Effector memory CD8-positive, alpha-beta T cell (primary cell): ENCODE measurements at regions not wholly inside any gene's neighbourhood (a gene's known extent, or its start where the extent isn't known, plus 50 kb on each side); places are given as distances from the start of the nearest gene placed in this dataset.
"Not testable (repeated sequence)": the region's sequence is repeated elsewhere in the genome, so short reads cannot be mapped to it uniquely, and the experiment has no call there.

Source experiments
- ATAC-seq: fragments of 150-1000 bp; cut with Tn5 transposase; replicated peaks from 2 replicates; pipeline ENCODE4 v1.10.0; 2021; ENCODE audit warnings: mild to moderate bottlenecking, moderate library complexity
- DNase-seq, 3 experiments: peaks; one replicate each; pipeline ENCODE4 v3.0.0; 2021
- H3K27ac Mint-ChIP-seq, 2 donors: one replicate each; pipeline ENCODE4 v1.8.0; 2022; ENCODE audit warnings: mild to moderate bottlenecking in 2 of 2, mixed read lengths in 2 of 2, moderate library complexity in 2 of 2
- H3K27me3 Mint-ChIP-seq, 2 donors: one replicate each; pipeline ENCODE4 v1.8.0; 2022; ENCODE audit warnings: mixed read lengths in 2 of 2
- H3K36me3 Mint-ChIP-seq: one replicate; pipeline ENCODE4 v1.8.0; 2022; ENCODE audit warnings: mild to moderate bottlenecking, moderate library complexity, mixed read lengths; ENCODE audit not compliant: insufficient read depth
- H3K4me1 Mint-ChIP-seq, 2 donors: one replicate each; pipeline ENCODE4 v1.8.0; 2022; ENCODE audit warnings: low read depth in 2 of 2, mixed read lengths in 2 of 2
- H3K4me3 Mint-ChIP-seq, 2 donors: one replicate each; pipeline ENCODE4 v1.8.0; 2022; ENCODE audit warnings: mild to moderate bottlenecking in 2 of 2, mixed read lengths in 2 of 2, moderate library complexity in 2 of 2
- H3K9me3 Mint-ChIP-seq, 2 donors: one replicate each; pipeline ENCODE4 v1.8.0; 2022; ENCODE audit warnings: mixed read lengths in 2 of 2

- not testable (repeated sequence) for H3K27me3 Mint-ChIP-seq, ATAC-seq, DNase-seq, H3K9me3 Mint-ChIP-seq, H3K27ac Mint-ChIP-seq, H3K4me1 Mint-ChIP-seq, H3K36me3 Mint-ChIP-seq, H3K4me3 Mint-ChIP-seq
Measured at GRCh38 chr10:58058683-58059082, 209.0 kb downstream of the IPMK start.

GRCh38 chr10:58054881-58055280 lies 212.8 kb downstream of the IPMK start:
- DNase-seq = no peak
- Mint-ChIP-seq H3K27me3 (no peaks in the 10 kb centered on the region), H3K4me3 (no peak overlapping the region), H3K4me1 (no peaks in the 10 kb centered on the region), H3K27ac (no peak overlapping the region), H3K36me3 (no peaks in the 10 kb centered on the region), H3K9me3 (no peaks in the 10 kb centered on the region)
- no peak for ATAC-seq

GRCh38 chr10:58052772-58053171 lies 214.9 kb downstream of the IPMK start:
- H3K4me3 Mint-ChIP-seq = no peak overlapping the region
- no peaks in the 10 kb centered on the region for H3K9me3 Mint-ChIP-seq
- no peak overlapping the region for H3K27ac Mint-ChIP-seq
- no peak for ATAC-seq
- no peak for DNase-seq
- no peaks in the 10 kb centered on the region for H3K4me1 Mint-ChIP-seq
- no peaks in the 10 kb centered on the region for H3K27me3 Mint-ChIP-seq
- no peaks in the 10 kb centered on the region for H3K36me3 Mint-ChIP-seq

GRCh38 chr10:58050575-58050974 lies 217.1 kb downstream of the IPMK start:
- H3K36me3 Mint-ChIP-seq = no peaks in the 10 kb centered on the region
- DNase-seq = no peak
- no peak overlapping the region for H3K27ac Mint-ChIP-seq
- H3K4me1 Mint-ChIP-seq = no peaks in the 10 kb centered on the region
- no peak overlapping the region for H3K4me3 Mint-ChIP-seq
- no peak for ATAC-seq
- no peaks in the 10 kb centered on the region for H3K9me3 Mint-ChIP-seq
- H3K27me3 Mint-ChIP-seq = no peaks in the 10 kb centered on the region

GRCh38 chr10:58048936-58049335 lies 218.8 kb downstream of the IPMK start:
- DNase-seq (no peak), ATAC-seq (no peak)
- H3K27ac Mint-ChIP-seq = no peak overlapping the region
- no peaks in the 10 kb centered on the region for H3K9me3 Mint-ChIP-seq
- H3K4me3 Mint-ChIP-seq = no peak overlapping the region
- H3K36me3 Mint-ChIP-seq = no peaks in the 10 kb centered on the region
- no peaks in the 10 kb centered on the region for H3K4me1 Mint-ChIP-seq
- H3K27me3 Mint-ChIP-seq = no peaks in the 10 kb centered on the region

GRCh38 chr10:58044072-58044471 lies 223.6 kb downstream of the IPMK start:
- no peaks in the 10 kb centered on the region for H3K4me1 Mint-ChIP-seq
- H3K36me3 Mint-ChIP-seq = no peaks in the 10 kb centered on the region
- H3K4me3 Mint-ChIP-seq = no peak overlapping the region
- H3K27ac Mint-ChIP-seq = no peak overlapping the region
- H3K27me3 Mint-ChIP-seq = no peaks in the 10 kb centered on the region
- H3K9me3 Mint-ChIP-seq = peaks cover 4 to 6% of the 10 kb centered on the region in 2 donors
- DNase-seq (no peak), ATAC-seq (no peak)

- Mint-ChIP-seq H3K9me3 (peaks cover 4 to 6% of the 10 kb centered on the region in 2 donors), H3K27me3 (no peaks in the 10 kb centered on the region), H3K36me3 (no peaks in the 10 kb centered on the region), H3K4me3 (no peak overlapping the region), H3K4me1 (no peaks in the 10 kb centered on the region), H3K27ac (no peak overlapping the region)
- DNase-seq (no peak), ATAC-seq (no peak)
Measured at GRCh38 chr10:58041901-58042300, 225.8 kb downstream of the IPMK start.

GRCh38 chr10:58030208-58030607 lies 237.5 kb downstream of the IPMK start:
- no peak for ATAC-seq
- Mint-ChIP-seq H3K36me3 (no peaks in the 10 kb centered on the region), H3K27me3 (no peaks in the 10 kb centered on the region), H3K9me3 (no peaks in the 10 kb centered on the region), H3K4me1 (no peaks in the 10 kb centered on the region), H3K4me3 (no peak overlapping the region), H3K27ac (no peak overlapping the region)
- no peak for DNase-seq

GRCh38 chr10:58028597-58029366 lies 238.9 kb downstream of the IPMK start:
- DNase-seq (no peak), ATAC-seq (no peak)
- no peak overlapping the region for H3K27ac Mint-ChIP-seq
- H3K9me3 Mint-ChIP-seq = no peaks in the 10 kb centered on the region
- no peak overlapping the region for H3K4me3 Mint-ChIP-seq
- no peaks in the 10 kb centered on the region for H3K4me1 Mint-ChIP-seq
- no peaks in the 10 kb centered on the region for H3K27me3 Mint-ChIP-seq
- no peaks in the 10 kb centered on the region for H3K36me3 Mint-ChIP-seq

GRCh38 chr10:58027426-58027825 lies 240.3 kb downstream of the IPMK start:
- ATAC-seq (no peak), DNase-seq (no peak)
- H3K9me3 Mint-ChIP-seq = no peaks in the 10 kb centered on the region
- no peak overlapping the region for H3K27ac Mint-ChIP-seq
- H3K36me3 Mint-ChIP-seq = no peaks in the 10 kb centered on the region
- H3K27me3 Mint-ChIP-seq = no peaks in the 10 kb centered on the region
- no peak overlapping the region for H3K4me3 Mint-ChIP-seq
- no peaks in the 10 kb centered on the region for H3K4me1 Mint-ChIP-seq

- ATAC-seq = no peak
- H3K4me1 Mint-ChIP-seq = no peaks in the 10 kb centered on the region
- DNase-seq = no peak
- no peaks in the 10 kb centered on the region for H3K9me3 Mint-ChIP-seq
- no peaks in the 10 kb centered on the region for H3K36me3 Mint-ChIP-seq
- no peak overlapping the region for H3K27ac Mint-ChIP-seq
- H3K4me3 Mint-ChIP-seq = no peak overlapping the region
- no peaks in the 10 kb centered on the region for H3K27me3 Mint-ChIP-seq
Measured at GRCh38 chr10:58026036-58026435, 241.7 kb downstream of the IPMK start.

GRCh38 chr10:58023341-58024073 lies 244.2 kb downstream of the IPMK start:
- Mint-ChIP-seq H3K4me3 (no peak overlapping the region), H3K27ac (no peak overlapping the region)
- no peak for ATAC-seq

GRCh38 chr10:58019863-58020537 lies 247.7 kb downstream of the IPMK start:
- Mint-ChIP-seq H3K27ac (no peak overlapping the region), H3K27me3 (no peaks in the 10 kb centered on the region), H3K36me3 (no peaks in the 10 kb centered on the region), H3K4me3 (no peak overlapping the region), H3K9me3 (peaks cover 2 to 10% of the 10 kb centered on the region in 2 donors), H3K4me1 (no peaks in the 10 kb centered on the region)
- no peak for DNase-seq
- no peak for ATAC-seq

More at GRCh38 chr10:58023341-58024073, 244.2 kb downstream of the IPMK start:
- H3K36me3 Mint-ChIP-seq = no peaks in the 10 kb centered on the region
- DNase-seq = no peak
- peaks cover 2 to 10% of the 10 kb centered on the region in 2 donors for H3K9me3 Mint-ChIP-seq
- no peaks in the 10 kb centered on the region for H3K4me1 Mint-ChIP-seq
- no peaks in the 10 kb centered on the region for H3K27me3 Mint-ChIP-seq
